ENCODE measurements at regions not wholly inside any gene's neighbourhood (a gene's known extent, or its start where the extent isn't known, plus 50 kb on each side); places are given as distances from the start of the nearest gene placed in this dataset.
"Not testable (repeated sequence)": the region's sequence is repeated elsewhere in the genome, so short reads cannot be mapped to it uniquely, and the experiment has no call there.

GRCh38 chr17:77087650-77088454 lies 52.9 kb upstream of the SEC14L1 start:
- DNase-seq, result no peak

GRCh38 chr17:77088455-77089123 lies 52.2 kb upstream of the SEC14L1 start:
- peak; percentile 90 to 98 (median 94) for DNase-seq

- peak in 1 of 3 experiments; percentile 60 for DNase-seq
These were observed 51.7 kb upstream of the SEC14L1 start for GRCh38 chr17:77089124-77089490.

- not testable (repeated sequence) for DNase-seq
These were observed 50.8 kb upstream of the SEC14L1 start for GRCh38 chr17:77089949-77090348.

- no peak for DNase-seq
These were observed 50.3 kb upstream of the SEC14L1 start for GRCh38 chr17:77090476-77090875.
